IMR-90 (cell line): ENCODE measurements at regions not wholly inside any gene's neighbourhood (a gene's known extent, or its start where the extent isn't known, plus 50 kb on each side); places are given as distances from the start of the nearest gene placed in this dataset.

Source experiments
- ATAC-seq: fragments of 200-7000 bp; cut with Tn5 transposase; 2 replicates; pipeline ENCODE4 v1.9.1; 2020; ENCODE audit warnings: low read depth, mild to moderate bottlenecking, moderate library complexity
- BruUV-seq: library from RNA; stranded (reverse); fragments of 400-500 nt; replicated peaks from 2 replicates; lab custom pipeline; 2021; lab: Mats Ljungman, UMichigan
- CTCF ChIA-PET: fragments of 300-600 bp; formaldehyde crosslinking; extraction: SDS; loops from one replicate; lab custom pipeline; 2021; ENCODE audit warnings: antibody characterized with exemption; lab: Yijun Ruan, JAX
- POLR2A ChIA-PET: fragments of 300-600 bp; sonication (Branson Sonifier 250); formaldehyde crosslinking; loops from one replicate; lab custom pipeline; 2022; ENCODE audit warnings: antibody characterized with exemption; ENCODE audit not compliant: unreplicated experiment; lab: Charles Lee
- DNase-seq: peaks from one replicate; pipeline ENCODE4 v3.0.0; 2013
- H2AFZ ChIP-seq: replicated peaks from 2 replicates; pipeline ENCODE3; 2013; ENCODE audit warnings: low read length, mild to moderate bottlenecking; ENCODE audit not compliant: poor library complexity
- H2AK5ac ChIP-seq: 2 replicates; pipeline ENCODE4 v1.6.1; 2013; ENCODE audit warnings: low read depth, low read length, inconsistent platforms
- H2AK9ac ChIP-seq: replicated peaks from 2 replicates; pipeline ENCODE3; 2013; ENCODE audit warnings: mild to moderate bottlenecking, low read depth, low read length, moderate library complexity; ENCODE audit not compliant: poor library complexity
- H2BK120ac ChIP-seq: 2 replicates; pipeline ENCODE4 v1.6.1; 2013; ENCODE audit warnings: low read depth, low read length, inconsistent platforms
- H2BK15ac ChIP-seq: 3 replicates; pipeline ENCODE4 v1.6.1; 2013; ENCODE audit warnings: low read depth, low read length, inconsistent platforms
- H2BK20ac ChIP-seq: 2 replicates; pipeline ENCODE4 v1.6.1; 2013; ENCODE audit warnings: low read depth, mild to moderate bottlenecking, inconsistent platforms, low read length, moderate library complexity
- H2BK5ac ChIP-seq: 2 replicates; pipeline ENCODE4 v1.6.1; 2013; ENCODE audit warnings: mild to moderate bottlenecking, low read depth, low read length, inconsistent platforms; ENCODE audit not compliant: poor library complexity, severe bottlenecking
- H3K14ac ChIP-seq: replicated peaks from 2 replicates; pipeline ENCODE4 v1.6.1; 2013; ENCODE audit warnings: low read depth, low read length, inconsistent platforms
- H3K18ac ChIP-seq: 2 replicates; pipeline ENCODE4 v1.6.1; 2013; ENCODE audit warnings: low read depth, low read length, control low read depth
- H3K23ac ChIP-seq: 2 replicates; pipeline ENCODE4 v1.6.1; 2013; ENCODE audit warnings: low read depth, low read length, inconsistent platforms
- H3K27ac ChIP-seq: 2 replicates; pipeline ENCODE4 v1.5.1; 2013; ENCODE audit warnings: mild to moderate bottlenecking, control low read depth, low read length; ENCODE audit not compliant: insufficient read depth
- H3K27me3 ChIP-seq: 2 replicates; pipeline ENCODE4 v1.6.1; 2013; ENCODE audit warnings: low read length; ENCODE audit not compliant: control insufficient read depth, insufficient read depth
- H3K36me3 ChIP-seq: 2 replicates; pipeline ENCODE4 v1.6.1; 2013; ENCODE audit warnings: low read length, mixed read lengths; ENCODE audit not compliant: control insufficient read depth, insufficient read depth
- H3K4ac ChIP-seq: 2 replicates; pipeline ENCODE4 v1.6.1; 2013; ENCODE audit warnings: low read depth, low read length, inconsistent platforms
- H3K4me1 ChIP-seq: 2 replicates; pipeline ENCODE4 v1.6.1; 2013; ENCODE audit warnings: low read length, mixed read lengths; ENCODE audit not compliant: control insufficient read depth, insufficient read depth
- H3K4me2 ChIP-seq: 2 replicates; pipeline ENCODE4 v1.6.1; 2013; ENCODE audit warnings: low read depth, mild to moderate bottlenecking, control low read depth, low read length, moderate library complexity
- H3K4me3 ChIP-seq: 2 replicates; pipeline ENCODE4 v1.5.1; 2013; ENCODE audit warnings: low read depth, mild to moderate bottlenecking, control low read depth, low read length, moderate library complexity; ENCODE audit not compliant: insufficient read depth
- H3K56ac ChIP-seq: 2 replicates; pipeline ENCODE4 v1.6.1; 2013; ENCODE audit warnings: low read length, inconsistent platforms; ENCODE audit not compliant: insufficient read depth; ENCODE audit errors: extremely low read depth
- H3K79me1 ChIP-seq, 2 experiments: 2 replicates each; pipeline ENCODE4 v1.6.1; 2013; ENCODE audit warnings: low read length in 2 of 2, inconsistent platforms in 1 of 2, low read depth in 1 of 2
- H3K9ac ChIP-seq: 2 replicates; pipeline ENCODE4 v1.6.1; 2013; ENCODE audit warnings: low read depth, low read length, control low read depth
- H3K9me1 ChIP-seq: 2 replicates; pipeline ENCODE4 v1.6.1; 2013; ENCODE audit warnings: low read length, inconsistent platforms; ENCODE audit not compliant: insufficient read depth
- H3K9me3 ChIP-seq: 2 replicates; pipeline ENCODE4 v1.6.1; 2013; ENCODE audit warnings: low read length; ENCODE audit not compliant: control insufficient read depth, insufficient read depth
- H4K20me1 ChIP-seq: 2 replicates; pipeline ENCODE4 v1.6.1; 2013; ENCODE audit warnings: low read length, inconsistent platforms; ENCODE audit not compliant: insufficient read depth
- H4K5ac ChIP-seq: 2 replicates; pipeline ENCODE4 v1.6.1; 2013; ENCODE audit warnings: mild to moderate bottlenecking, low read depth, low read length, control low read depth
- H4K8ac ChIP-seq, 2 experiments: 2 replicates each; pipeline ENCODE4 v1.6.1; 2013; ENCODE audit warnings: low read depth in 2 of 2, low read length in 2 of 2, control low read depth in 1 of 2, inconsistent platforms in 1 of 2
- H4K91ac ChIP-seq: 2 replicates; pipeline ENCODE4 v1.6.1; 2013; ENCODE audit warnings: low read depth, low read length, inconsistent platforms; ENCODE audit not compliant: insufficient read depth
- BHLHE40 ChIP-seq: fragments of 150-350 bp; IDR thresholded peaks from 2 replicates; pipeline ENCODE4 v1.6.1; 2016; ENCODE audit warnings: mild to moderate bottlenecking, low read depth, low read length
- CEBPB ChIP-seq: IDR thresholded peaks from 2 replicates; pipeline ENCODE4 v1.6.1; 2012; ENCODE audit warnings: low read depth, low read length, improper control_type of control experiment
- CHD1 ChIP-seq: IDR thresholded peaks from 2 replicates; pipeline ENCODE4 v1.6.1; 2012; ENCODE audit warnings: low read depth, low read length, improper control_type of control experiment
- CTCF ChIP-seq: conservative IDR thresholded peaks from 2 replicates; pipeline ENCODE4 v1.5.1; 2012; ENCODE audit warnings: mild to moderate bottlenecking, low read depth, low read length, improper control_type of control experiment
- FOS ChIP-seq: fragments of 150-350 bp; IDR thresholded peaks from 2 replicates; pipeline ENCODE4 v1.6.1; 2016; ENCODE audit warnings: low read depth, low read length
- MXI1 ChIP-seq: IDR thresholded peaks from 2 replicates; pipeline ENCODE4 v1.6.1; 2012; ENCODE audit warnings: low read depth, mild to moderate bottlenecking, low read length, moderate library complexity, borderline replicate concordance
- POLR2A ChIP-seq: IDR thresholded peaks from 2 replicates; pipeline ENCODE4 v1.6.1; 2012; ENCODE audit warnings: mild to moderate bottlenecking, low read depth, low read length
- RAD21 ChIP-seq: IDR thresholded peaks from 2 replicates; pipeline ENCODE4 v1.6.1; 2012; ENCODE audit warnings: low read length, improper control_type of control experiment
- RCOR1 ChIP-seq: IDR thresholded peaks from 2 replicates; pipeline ENCODE4 v1.6.1; 2012; ENCODE audit warnings: mild to moderate bottlenecking, low read length, improper control_type of control experiment; ENCODE audit not compliant: insufficient replicate concordance
- RFX5 ChIP-seq: IDR thresholded peaks from 2 replicates; pipeline ENCODE4 v1.8.0; 2012; ENCODE audit warnings: low read depth, mild to moderate bottlenecking, low read length, moderate library complexity
- SMC3 ChIP-seq: fragments of 150-350 bp; IDR thresholded peaks from 2 replicates; pipeline ENCODE4 v1.6.1; 2016; ENCODE audit warnings: low read depth, mild to moderate bottlenecking, antibody characterized with exemption, low read length, moderate library complexity
- WGBS, 2 experiments: methylation state at CpG; one replicate each; pipeline versions ENCODE4 v1.1.5 to v1.1.7; 2013; ENCODE audit warnings: missing lambda C conversion rate in 2 of 2; ENCODE audit not compliant: insufficient read length in 1 of 2; ENCODE audit errors: extremely low coverage in 2 of 2; 5-methylcytosine and 5-hydroxymethylcytosine counted together
- dilution Hi-C: fragments of 300-500 bp; cut with HindIII; formaldehyde crosslinking; loops from one replicate; pipeline ENCODE4 v1.14.3; 2018; ENCODE audit warnings: low sequenced_read_pairs; ENCODE audit not compliant: unreplicated experiment
- in situ Hi-C: fragments of 300-500 bp; cut with MboI; formaldehyde crosslinking; loops from 3 replicates; pipeline ENCODE4 v1.14.3; 2019; ENCODE audit warnings: low sequenced_read_pairs, inconsistent platforms, mixed read lengths
- intact Hi-C: fragments of 100-400 bp; cut with micrococcal nuclease; formaldehyde crosslinking; loops from 2 replicates; pipeline ENCODE4 v1.10.0; 2022
- TF ChIP-seq, protein P1 (sequence below): fragments of 150-350 bp; IDR thresholded peaks from 2 replicates; pipeline ENCODE4 v1.6.1; 2017; ENCODE audit warnings: mild to moderate bottlenecking, antibody characterized with exemption, low read length, low read depth

- H3K27me3 ChIP-seq, result peaks cover 18% of the 10 kb centered on the region
- no peak overlapping the region for H2AK9ac ChIP-seq
- H2AK5ac ChIP-seq, result no peak overlapping the region
- CTCF ChIA-PET, result no interaction called here
- no peak overlapping the region for H3K4me3 ChIP-seq
- H4K5ac ChIP-seq, result no peak overlapping the region
- dilution Hi-C loops, result no loop called here
- no peak overlapping the region for H2BK120ac ChIP-seq
- H3K4ac ChIP-seq, result no peak overlapping the region
- no peak overlapping the region for H4K91ac ChIP-seq
- H3K23ac ChIP-seq, result no peak overlapping the region
- H3K9me1 ChIP-seq, result no peaks in the 10 kb centered on the region
- no CpG with 5 or more reads among the region's 2 CpGs for WGBS, 2 experiments
- no peak overlapping the region for H4K8ac ChIP-seq
- intact Hi-C loops, result no loop called here
- DNase-seq (peak; percentile 43), ATAC-seq (no peak)
- no peaks in the 10 kb centered on the region for H3K9me3 ChIP-seq
- POLR2A ChIA-PET, result no interaction called here
- H3K56ac ChIP-seq, result no peak overlapping the region
- BruUV-seq, result no TSS peak
- no peaks in the 10 kb centered on the region for H3K79me1 ChIP-seq
- no peaks in the 10 kb centered on the region for H3K4me1 ChIP-seq
- no peak overlapping the region for H2BK20ac ChIP-seq
- in situ Hi-C loops, result no loop called here
- H3K18ac ChIP-seq, result no peak overlapping the region
- no peak overlapping the region for H2BK15ac ChIP-seq
- H2AFZ ChIP-seq, result no peak overlapping the region
- H3K4me2 ChIP-seq, result no peak overlapping the region
- H2BK5ac ChIP-seq, result no peak overlapping the region
- H4K20me1 ChIP-seq, result no peaks in the 10 kb centered on the region
- no peak overlapping the region for H3K27ac ChIP-seq
- H3K36me3 ChIP-seq, result no peaks in the 10 kb centered on the region
- no peak for TF ChIP-seq RAD21
- TF ChIP-seq CEBPB, result no peak
- no peak for TF ChIP-seq CTCF
- TF ChIP-seq MXI1, result no peak
- no peak for TF ChIP-seq SMC3
- TF ChIP-seq CHD1, result no peak
- TF ChIP-seq, protein P1, sequence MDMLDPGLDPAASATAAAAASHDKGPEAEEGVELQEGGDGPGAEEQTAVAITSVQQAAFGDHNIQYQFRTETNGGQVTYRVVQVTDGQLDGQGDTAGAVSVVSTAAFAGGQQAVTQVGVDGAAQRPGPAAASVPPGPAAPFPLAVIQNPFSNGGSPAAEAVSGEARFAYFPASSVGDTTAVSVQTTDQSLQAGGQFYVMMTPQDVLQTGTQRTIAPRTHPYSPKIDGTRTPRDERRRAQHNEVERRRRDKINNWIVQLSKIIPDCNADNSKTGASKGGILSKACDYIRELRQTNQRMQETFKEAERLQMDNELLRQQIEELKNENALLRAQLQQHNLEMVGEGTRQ, result no peak
- no peak for TF ChIP-seq RFX5
- no peak for TF ChIP-seq POLR2A
- no peak for TF ChIP-seq FOS
- TF ChIP-seq RCOR1, result no peak
- TF ChIP-seq BHLHE40, result no peak
- H3K9ac ChIP-seq, result no peak overlapping the region
- H3K14ac ChIP-seq, result no peak overlapping the region
Measured at GRCh38 chr3:107973152-107973551, 117.7 kb downstream of the CD47 start.
